Immature natural killer cell (primary cell): ENCODE measurements at regions not wholly inside any gene's neighbourhood (a gene's known extent, or its start where the extent isn't known, plus 50 kb on each side); places are given as distances from the start of the nearest gene placed in this dataset.
"Not testable (repeated sequence)": the region's sequence is repeated elsewhere in the genome, so short reads cannot be mapped to it uniquely, and the experiment has no call there.

Experiments
- DNase-seq, 3 donors: peaks; one replicate each; pipeline ENCODE4 v3.0.0; 2022; ENCODE audit warnings: mixed read lengths in 1 of 3
- H3K27ac Mint-ChIP-seq, 6 donors: one replicate each; pipeline ENCODE4 v1.8.0; 2020; ENCODE audit warnings: mixed read lengths in 6 of 6, mild to moderate bottlenecking in 5 of 6, inconsistent platforms in 4 of 6, moderate library complexity in 3 of 6
- H3K27me3 Mint-ChIP-seq, 3 donors: one replicate each; pipeline ENCODE4 v1.8.0; 2020 to 2021; ENCODE audit warnings: low read depth in 3 of 3, mild to moderate bottlenecking in 3 of 3, mixed read lengths in 3 of 3, moderate library complexity in 3 of 3, inconsistent platforms in 1 of 3
- H3K36me3 Mint-ChIP-seq, 3 donors: one replicate each; pipeline ENCODE4 v1.8.0; 2020; ENCODE audit warnings: mixed read lengths in 3 of 3, inconsistent platforms in 2 of 3, mild to moderate bottlenecking in 2 of 3
- H3K4me1 Mint-ChIP-seq, 2 donors: one replicate each; pipeline ENCODE4 v1.8.0; 2020; ENCODE audit warnings: inconsistent platforms in 2 of 2, mild to moderate bottlenecking in 2 of 2, mixed read lengths in 2 of 2, moderate library complexity in 1 of 2
- H3K4me3 Mint-ChIP-seq, 5 donors: one replicate each; pipeline ENCODE4 v1.8.0; 2020; ENCODE audit warnings: mild to moderate bottlenecking in 5 of 5, mixed read lengths in 5 of 5, inconsistent platforms in 3 of 5, moderate library complexity in 3 of 5
- H3K9me3 Mint-ChIP-seq, 6 donors: one replicate each; pipeline ENCODE4 v1.8.0; 2020; ENCODE audit warnings: mild to moderate bottlenecking in 6 of 6, mixed read lengths in 6 of 6, inconsistent platforms in 4 of 6, moderate library complexity in 3 of 6

GRCh38 chrX:2162695-2163094 is 338.1 kb downstream of the DHRSX start:
- H3K4me3 Mint-ChIP-seq, result no peak overlapping the region
- peaks cover 0 to 2% (median 2%) of the 10 kb centered on the region in 3 donors for H3K27me3 Mint-ChIP-seq
- no peak for DNase-seq
- H3K36me3 Mint-ChIP-seq, result peaks cover 4% of the 10 kb centered on the region in 3 donors
- H3K4me1 Mint-ChIP-seq, result no peaks in the 10 kb centered on the region
- peaks cover 0 to 5% (median 0%) of the 10 kb centered on the region in 6 donors for H3K9me3 Mint-ChIP-seq
- H3K27ac Mint-ChIP-seq, result no peak overlapping the region

GRCh38 chrX:2159861-2160260 is 340.9 kb downstream of the DHRSX start:
- no peak for DNase-seq
- Mint-ChIP-seq H3K27me3 (peaks cover 0 to 4% (median 1%) of the 10 kb centered on the region in 3 donors), H3K9me3 (peaks cover 0 to 3% (median 0%) of the 10 kb centered on the region in 6 donors), H3K27ac (no peak overlapping the region), H3K4me1 (no peaks in the 10 kb centered on the region), H3K36me3 (peaks cover 7 to 10% (median 9%) of the 10 kb centered on the region in 3 donors), H3K4me3 (no peak overlapping the region)

- Mint-ChIP-seq H3K27me3 (peaks cover 0 to 4% (median 0%) of the 10 kb centered on the region in 3 donors), H3K27ac (no peak overlapping the region), H3K36me3 (peaks cover 7 to 10% (median 9%) of the 10 kb centered on the region in 3 donors), H3K9me3 (peaks cover 0 to 3% (median 0%) of the 10 kb centered on the region in 6 donors), H3K4me1 (no peaks in the 10 kb centered on the region), H3K4me3 (no peak overlapping the region)
- no peak for DNase-seq
These were observed 341.4 kb downstream of the DHRSX start for GRCh38 chrX:2159393-2159792.

GRCh38 chrX:2150722-2151121 is 350.1 kb downstream of the DHRSX start:
- Mint-ChIP-seq H3K9me3 (peaks cover 3 to 43% (median 17%) of the 10 kb centered on the region in 6 donors), H3K27ac (no peak overlapping the region), H3K4me3 (no peak overlapping the region), H3K36me3 (peaks cover 8 to 19% (median 13%) of the 10 kb centered on the region in 3 donors), H3K27me3 (peaks cover 0 to 5% (median 0%) of the 10 kb centered on the region in 3 donors), H3K4me1 (no peaks in the 10 kb centered on the region)
- DNase-seq, result no peak

GRCh38 chrX:2150014-2150413 is 350.8 kb downstream of the DHRSX start:
- not testable (repeated sequence) for H3K27me3 Mint-ChIP-seq, H3K4me1 Mint-ChIP-seq, DNase-seq, H3K4me3 Mint-ChIP-seq, H3K27ac Mint-ChIP-seq
- peaks cover 3 to 13% (median 10%) of the 10 kb centered on the region in 3 donors for H3K36me3 Mint-ChIP-seq
- peaks cover 3 to 44% (median 16%) of the 10 kb centered on the region in 6 donors for H3K9me3 Mint-ChIP-seq

GRCh38 chrX:2149055-2149454 is 351.7 kb downstream of the DHRSX start:
- Mint-ChIP-seq H3K36me3 (peaks cover 3 to 13% (median 10%) of the 10 kb centered on the region in 3 donors), H3K9me3 (peaks cover 3 to 46% (median 16%) of the 10 kb centered on the region in 6 donors)
- H3K4me3 Mint-ChIP-seq, H3K27ac Mint-ChIP-seq, H3K27me3 Mint-ChIP-seq, H3K4me1 Mint-ChIP-seq, DNase-seq: not testable (repeated sequence)

- Mint-ChIP-seq H3K4me1 (no peaks in the 10 kb centered on the region), H3K27me3 (peaks cover 0 to 2% (median 0%) of the 10 kb centered on the region in 3 donors), H3K36me3 (peaks cover 3 to 13% (median 8%) of the 10 kb centered on the region in 3 donors), H3K4me3 (no peak overlapping the region), H3K9me3 (peaks cover 3 to 46% (median 16%) of the 10 kb centered on the region in 6 donors), H3K27ac (no peak overlapping the region)
- DNase-seq, result no peak
These were observed 352.8 kb downstream of the DHRSX start for GRCh38 chrX:2147928-2148327.

- Mint-ChIP-seq H3K4me3 (peak overlapping the region in 1 of 5 donors; percentile 6), H3K4me1 (no peaks in the 10 kb centered on the region), H3K9me3 (peaks cover 3 to 47% (median 17%) of the 10 kb centered on the region in 6 donors), H3K36me3 (peaks cover 0 to 13% (median 7%) of the 10 kb centered on the region in 3 donors), H3K27ac (no peak overlapping the region), H3K27me3 (peaks cover 0 to 2% (median 2%) of the 10 kb centered on the region in 3 donors)
- no peak for DNase-seq
These were observed 354.9 kb downstream of the DHRSX start for GRCh38 chrX:2145692-2146367.

GRCh38 chrX:2137882-2138281 is 362.9 kb downstream of the DHRSX start:
- Mint-ChIP-seq H3K27ac (no peak overlapping the region), H3K36me3 (peaks cover 0 to 8% (median 4%) of the 10 kb centered on the region in 3 donors), H3K9me3 (peaks cover 0 to 19% (median 4%) of the 10 kb centered on the region in 6 donors), H3K4me3 (no peak overlapping the region), H3K27me3 (peaks cover 0 to 7% (median 2%) of the 10 kb centered on the region in 3 donors), H3K4me1 (no peaks in the 10 kb centered on the region)
- no peak for DNase-seq

- no peak overlapping the region for H3K27ac Mint-ChIP-seq
- peaks cover 0 to 14% (median 3%) of the 10 kb centered on the region in 6 donors for H3K9me3 Mint-ChIP-seq
- H3K4me1 Mint-ChIP-seq, result no peaks in the 10 kb centered on the region
- peaks cover 0 to 8% (median 4%) of the 10 kb centered on the region in 3 donors for H3K36me3 Mint-ChIP-seq
- peaks cover 0 to 7% (median 2%) of the 10 kb centered on the region in 3 donors for H3K27me3 Mint-ChIP-seq
- H3K4me3 Mint-ChIP-seq, result no peak overlapping the region
- DNase-seq, result no peak
These were observed 363.9 kb downstream of the DHRSX start for GRCh38 chrX:2136848-2137247.

GRCh38 chrX:2135421-2135820 is 365.4 kb downstream of the DHRSX start:
- H3K36me3 Mint-ChIP-seq, result peaks cover 0 to 8% (median 4%) of the 10 kb centered on the region in 3 donors
- H3K4me3 Mint-ChIP-seq, result no peak overlapping the region
- no peak overlapping the region for H3K27ac Mint-ChIP-seq
- peaks cover 0 to 4% (median 2%) of the 10 kb centered on the region in 3 donors for H3K27me3 Mint-ChIP-seq
- no peaks in the 10 kb centered on the region for H3K4me1 Mint-ChIP-seq
- peaks cover 0 to 12% (median 0%) of the 10 kb centered on the region in 6 donors for H3K9me3 Mint-ChIP-seq
- DNase-seq, result no peak

- DNase-seq, result no peak
- peaks cover 0 to 4% (median 3%) of the 10 kb centered on the region in 3 donors for H3K36me3 Mint-ChIP-seq
- no peak overlapping the region for H3K4me3 Mint-ChIP-seq
- peaks cover 0 to 3% (median 2%) of the 10 kb centered on the region in 3 donors for H3K27me3 Mint-ChIP-seq
- H3K4me1 Mint-ChIP-seq, result no peaks in the 10 kb centered on the region
- peaks cover 0 to 5% (median 0%) of the 10 kb centered on the region in 6 donors for H3K9me3 Mint-ChIP-seq
- H3K27ac Mint-ChIP-seq, result peak overlapping the region in 1 of 6 donors; percentile 20
These were observed 366.0 kb downstream of the DHRSX start for GRCh38 chrX:2134782-2135181.
